Midbrain (tissue), 1 donor: ENCODE measurements at regions not wholly inside any gene's neighbourhood (a gene's known extent, or its start where the extent isn't known, plus 50 kb on each side); places are given as distances from the start of the nearest gene placed in this dataset.

Experiments used
- DNase-seq: peaks from one replicate; lab custom pipeline; 2025; lab: John Stamatoyannopoulos, UW

- no peak for DNase-seq
Measured at GRCh38 chr20:12371990-12372389, 454.3 kb downstream of the BTBD3 start.

DNA sequence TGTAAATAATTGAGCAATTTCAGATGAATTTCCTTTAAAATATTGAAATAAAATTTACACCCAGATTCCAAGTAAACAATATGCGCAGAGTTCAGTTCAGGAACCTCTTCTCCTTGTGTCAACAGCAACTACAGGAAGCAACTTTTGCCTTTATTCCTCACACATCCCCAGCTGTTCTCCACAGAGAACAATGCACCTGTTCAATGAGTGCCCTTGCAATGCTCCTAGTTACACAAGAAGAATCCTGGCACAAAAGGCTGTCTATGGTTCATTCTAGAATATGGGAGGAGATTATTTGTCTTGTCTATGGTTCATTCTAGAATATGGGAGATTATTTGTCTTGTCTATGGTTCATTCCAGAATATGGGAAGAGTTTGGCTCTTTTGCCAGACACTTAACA lies 454.9 kb downstream of the BTBD3 start:
- no peak for DNase-seq

DNA sequence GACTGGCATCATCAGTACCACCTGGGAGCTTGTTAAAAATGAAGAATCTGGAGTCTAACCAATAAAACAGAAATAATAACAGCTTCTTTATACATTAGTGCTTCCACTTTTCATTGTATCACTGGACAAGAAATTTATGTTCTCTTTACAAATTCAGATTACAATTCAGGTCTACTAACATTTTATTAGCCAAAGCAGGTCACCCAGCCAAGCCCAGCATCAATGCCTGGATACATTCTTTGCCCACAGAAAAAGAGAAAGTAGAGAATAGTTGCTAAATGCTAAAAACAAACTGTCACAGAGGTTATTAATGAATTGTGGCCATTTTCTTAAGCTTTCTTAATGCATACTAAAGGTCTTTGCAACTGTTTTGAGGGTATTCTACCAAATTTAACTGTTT lies 458.3 kb downstream of the BTBD3 start:
- no peak for DNase-seq

DNA sequence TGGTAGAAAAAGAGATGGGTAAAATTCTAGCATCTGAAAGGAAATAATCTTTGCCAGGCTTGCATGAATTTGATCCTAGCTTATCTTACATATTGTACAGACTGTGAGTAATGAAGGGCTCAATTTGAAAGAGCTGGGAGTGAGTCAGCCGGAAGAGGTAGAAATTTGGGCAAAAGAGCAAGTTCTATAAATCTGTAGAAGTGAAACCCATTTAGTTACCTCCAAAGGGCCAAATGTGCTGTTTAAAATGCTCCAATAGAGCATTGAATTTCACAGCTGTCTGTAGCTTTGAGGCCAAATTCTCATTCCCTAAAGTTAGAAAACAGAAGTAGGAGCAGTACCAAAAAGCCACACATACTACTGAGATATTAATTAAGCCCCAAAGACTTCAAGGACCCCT lies 466.1 kb downstream of the BTBD3 start:
- no peak for DNase-seq

GRCh38 chr20:12386821-12387220 lies 469.1 kb downstream of the BTBD3 start:
- no peak for DNase-seq

DNA sequence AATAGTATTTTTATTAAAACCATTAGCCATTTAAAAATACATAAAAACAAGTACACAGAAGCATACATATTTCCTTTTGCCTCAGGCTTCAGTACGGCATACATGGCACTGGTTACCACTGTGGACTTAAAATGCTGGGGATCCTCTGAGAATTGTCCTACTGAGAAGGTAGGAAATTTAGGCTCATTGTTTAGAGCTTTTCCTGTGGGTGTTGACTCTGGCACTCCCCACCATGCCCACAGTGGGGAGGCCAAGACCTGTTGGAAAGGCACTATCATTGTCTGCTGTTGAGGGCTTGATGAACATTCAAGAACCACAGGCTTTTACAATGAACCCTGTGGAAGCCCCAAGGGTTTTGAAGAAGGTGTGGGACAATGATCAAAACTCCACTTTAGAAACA lies 473.4 kb downstream of the BTBD3 start:
- no peak for DNase-seq

- DNase-seq: no peak
Measured at GRCh38 chr20:12394786-12395185, 477.1 kb downstream of the BTBD3 start.

DNA sequence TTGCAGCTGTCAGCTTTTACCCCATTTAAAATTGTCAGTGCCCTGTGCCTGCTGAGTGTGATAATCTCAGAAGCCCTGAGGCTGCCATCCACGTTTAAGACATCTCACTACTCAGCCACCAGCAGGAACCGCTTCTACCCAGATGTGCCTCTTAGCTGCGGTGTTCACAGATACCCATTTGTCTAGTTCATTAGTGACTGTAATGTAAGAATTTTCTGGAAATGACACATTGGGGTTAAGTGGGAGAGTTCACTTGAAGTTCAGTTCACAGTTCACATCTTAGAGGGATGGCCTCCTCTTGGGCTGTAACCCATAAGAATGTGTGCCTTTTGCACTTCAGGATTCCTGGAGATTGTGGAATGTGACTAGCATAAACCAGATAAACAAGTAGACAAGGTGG lies 477.7 kb downstream of the BTBD3 start:
- DNase-seq: no peak

DNA sequence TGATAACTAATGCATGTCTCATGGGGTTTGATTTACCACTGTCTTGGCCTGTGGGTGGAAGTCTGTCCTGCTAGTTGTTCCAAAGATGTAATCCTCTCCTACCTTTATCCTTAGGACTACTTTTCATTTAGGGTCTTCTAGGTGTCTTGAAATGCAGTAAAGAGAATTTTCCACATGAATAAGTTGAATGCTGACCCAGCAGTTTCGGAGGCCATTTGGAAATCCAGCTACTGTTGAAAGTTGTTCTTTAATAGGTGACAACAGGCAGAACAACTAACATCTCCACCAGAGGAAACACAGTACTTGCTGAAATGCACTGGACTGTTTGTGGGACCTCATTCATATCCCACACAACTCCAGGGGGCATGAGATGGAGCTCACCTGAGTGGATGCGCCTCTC lies 478.1 kb downstream of the BTBD3 start:
- no peak for DNase-seq

- no peak for DNase-seq
Measured at GRCh38 chr20:12399110-12399836, 481.6 kb downstream of the BTBD3 start.

GRCh38 chr20:12404941-12405340 lies 487.2 kb downstream of the BTBD3 start:
- no peak for DNase-seq

DNA sequence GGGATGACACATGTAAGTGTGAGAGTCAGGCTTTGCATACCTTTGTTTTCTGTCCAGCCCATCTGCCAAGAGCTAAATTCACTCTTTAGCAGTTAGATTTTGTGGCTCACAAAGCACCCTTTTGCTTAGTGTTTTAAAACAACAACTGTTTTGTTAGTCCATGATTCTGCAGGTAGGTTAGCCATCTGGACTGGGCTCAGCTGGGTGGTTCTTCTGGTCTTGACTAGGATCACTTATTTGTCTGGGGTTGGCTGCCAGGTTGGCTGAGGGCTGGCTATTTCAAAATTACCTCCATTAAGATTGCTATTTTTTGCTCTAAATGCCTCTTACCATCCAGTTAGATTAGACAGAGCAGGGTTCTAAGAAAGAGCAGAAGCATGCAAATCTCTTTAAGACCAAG lies 489.3 kb downstream of the BTBD3 start:
- DNase-seq: no peak

- DNase-seq: no peak
Measured at GRCh38 chr20:12409501-12409900, 491.8 kb downstream of the BTBD3 start.

GRCh38 chr20:12410783-12411182 lies 493.1 kb downstream of the BTBD3 start:
- DNase-seq: no peak

GRCh38 chr20:12411246-12411940 lies 493.7 kb downstream of the BTBD3 start:
- no peak for DNase-seq

DNA sequence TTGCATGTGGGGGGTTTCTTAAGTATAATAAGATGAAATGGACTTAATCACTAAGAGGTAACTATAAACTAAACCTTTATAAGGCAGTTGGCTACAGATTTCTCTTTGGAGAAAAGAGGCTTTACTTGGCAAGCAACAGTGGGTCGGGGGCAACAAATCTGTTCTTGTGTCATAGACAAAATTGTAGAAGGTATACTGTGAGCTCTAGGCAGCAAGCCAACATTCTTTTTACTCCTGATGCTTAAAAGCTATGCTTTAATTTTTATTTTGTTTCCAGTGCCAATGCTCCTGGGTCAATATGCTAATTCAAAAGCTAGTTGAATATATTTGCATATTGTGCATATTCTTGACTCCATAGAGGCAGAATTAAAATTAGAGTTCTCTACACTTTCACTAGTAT lies 495.4 kb downstream of the BTBD3 start:
- no peak for DNase-seq

- DNase-seq: peak; percentile 17
Measured at GRCh38 chr20:12414446-12415274, 497.0 kb downstream of the BTBD3 start.

DNA sequence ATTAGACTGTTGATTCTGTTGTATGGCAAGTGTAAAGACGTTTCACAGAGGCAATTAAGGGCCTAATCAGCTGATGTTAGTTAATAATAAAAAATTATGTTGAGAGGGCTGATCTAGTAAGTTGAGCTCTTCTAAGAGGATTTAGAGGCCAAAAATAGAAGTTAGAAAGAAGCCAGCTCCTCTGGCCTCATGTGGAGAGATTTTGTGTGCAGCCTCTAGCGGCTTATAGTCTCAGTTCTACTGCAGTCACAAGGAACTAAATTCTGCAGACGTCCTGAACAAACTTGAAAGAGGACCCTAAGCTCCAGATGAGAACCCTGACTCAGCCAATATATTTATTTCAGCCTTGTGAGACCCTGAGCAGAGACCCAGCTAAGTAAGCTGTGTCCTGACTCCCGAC lies 498.6 kb downstream of the BTBD3 start:
- DNase-seq: no peak

GRCh38 chr20:12433724-12434123 lies 516.0 kb downstream of the BTBD3 start:
- no peak for DNase-seq

DNA sequence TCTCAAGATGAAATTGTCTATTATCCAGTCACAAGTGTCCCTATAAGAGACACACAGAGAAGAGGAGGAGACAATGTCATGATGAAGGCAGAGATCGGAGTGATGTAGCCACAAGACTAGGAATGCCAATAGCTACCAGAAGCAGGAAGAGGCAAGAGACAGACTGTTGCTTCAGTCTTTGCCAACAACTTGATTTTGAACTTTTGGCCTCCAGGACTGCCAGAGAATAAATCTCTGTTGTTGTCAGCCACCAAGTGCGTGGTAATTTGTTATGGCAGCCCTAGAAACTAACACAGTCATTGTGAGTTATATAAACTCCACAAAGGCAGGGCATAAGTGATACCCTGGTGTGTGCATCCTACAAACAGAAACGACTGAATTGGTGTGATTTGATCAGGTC lies 517.0 kb downstream of the BTBD3 start:
- no peak for DNase-seq

DNA sequence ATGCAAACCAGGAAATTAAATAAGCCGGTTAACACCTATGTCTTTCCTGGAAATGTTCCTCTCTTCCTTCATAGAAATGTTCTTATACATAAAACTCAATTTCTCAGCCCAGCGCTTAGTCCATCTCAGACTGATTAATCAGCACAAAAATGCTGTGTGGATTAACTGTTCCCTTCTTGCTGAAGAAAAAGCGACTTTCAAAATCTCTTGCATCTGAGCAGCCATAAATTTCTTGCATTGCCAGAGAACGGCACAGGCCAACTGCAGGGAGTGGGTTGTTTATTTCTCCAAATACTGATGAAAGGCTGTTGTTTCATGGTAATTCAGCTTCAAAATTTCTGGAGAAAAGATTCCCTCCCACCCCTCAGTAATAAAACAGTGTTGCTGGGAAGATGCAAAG lies 517.6 kb downstream of the BTBD3 start:
- DNase-seq: no peak

GRCh38 chr20:12453711-12454110 lies 536.0 kb downstream of the BTBD3 start:
- DNase-seq: no peak

DNA sequence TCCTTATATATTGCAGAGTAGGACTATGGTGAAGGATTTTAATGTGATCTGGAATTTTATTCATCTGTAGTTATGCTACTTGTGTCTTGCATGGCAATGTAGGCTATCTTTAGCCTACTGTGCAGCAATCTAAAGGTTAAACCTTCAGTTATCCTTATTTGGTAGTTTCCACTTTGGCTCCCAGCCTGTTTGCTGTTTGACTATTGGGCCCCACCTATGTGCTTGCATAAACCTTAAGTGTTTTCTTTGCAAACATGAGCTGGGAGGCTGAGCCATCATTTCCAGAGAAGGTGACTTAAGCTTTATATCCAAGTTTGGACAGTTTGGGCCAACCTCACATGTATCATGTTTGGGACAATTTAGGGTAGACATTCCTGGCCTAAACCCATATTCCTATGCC lies 537.5 kb downstream of the BTBD3 start:
- DNase-seq: no peak
